ENCODE measurements at regions not wholly inside any gene's neighbourhood (a gene's known extent, or its start where the extent isn't known, plus 50 kb on each side); places are given as distances from the start of the nearest gene placed in this dataset.
"Not testable (repeated sequence)": the region's sequence is repeated elsewhere in the genome, so short reads cannot be mapped to it uniquely, and the experiment has no call there.

- no peak for DNase-seq
These were observed 253.6 kb upstream of the AVPR1A start for GRCh38 chr12:63404611-63405010.

GRCh38 chr12:63403256-63403655 is 252.3 kb upstream of the AVPR1A start:
- DNase-seq: no peak

GRCh38 chr12:63400718-63401117 is 249.7 kb upstream of the AVPR1A start:
- no peak for DNase-seq

GRCh38 chr12:63400318-63400717 is 249.3 kb upstream of the AVPR1A start:
- DNase-seq: no peak

GRCh38 chr12:63397807-63398206 is 246.8 kb upstream of the AVPR1A start:
- DNase-seq: no peak

- no peak for DNase-seq
These were observed 245.1 kb upstream of the AVPR1A start for GRCh38 chr12:63396135-63396534.

- no peak for DNase-seq
These were observed 244.0 kb upstream of the AVPR1A start for GRCh38 chr12:63394983-63395382.

GRCh38 chr12:63394349-63394748 is 243.3 kb upstream of the AVPR1A start:
- no peak for DNase-seq

- DNase-seq: no peak
These were observed 238.2 kb upstream of the AVPR1A start for GRCh38 chr12:63389211-63389610.

- no peak for DNase-seq
These were observed 236.8 kb upstream of the AVPR1A start for GRCh38 chr12:63387771-63388170.

GRCh38 chr12:63382930-63383329 is 231.9 kb upstream of the AVPR1A start:
- DNase-seq: no peak

- no peak for DNase-seq
These were observed 211.8 kb upstream of the AVPR1A start for GRCh38 chr12:63362791-63363190.

- no peak for DNase-seq
These were observed 211.2 kb upstream of the AVPR1A start for GRCh38 chr12:63362166-63362565.

- DNase-seq: no peak
These were observed 204.0 kb upstream of the AVPR1A start for GRCh38 chr12:63354969-63355368.

- DNase-seq: no peak
These were observed 202.6 kb upstream of the AVPR1A start for GRCh38 chr12:63353559-63353958.

- DNase-seq: no peak
These were observed 200.4 kb upstream of the AVPR1A start for GRCh38 chr12:63351370-63351769.

- no peak for DNase-seq
These were observed 197.6 kb upstream of the AVPR1A start for GRCh38 chr12:63348556-63348955.

GRCh38 chr12:63337158-63337557 is 186.2 kb upstream of the AVPR1A start:
- DNase-seq: not testable (repeated sequence)

- DNase-seq: no peak
These were observed 175.3 kb upstream of the AVPR1A start for GRCh38 chr12:63326260-63326659.

GRCh38 chr12:63325757-63326156 is 174.8 kb upstream of the AVPR1A start:
- DNase-seq: no peak

- DNase-seq: no peak
These were observed 172.9 kb upstream of the AVPR1A start for GRCh38 chr12:63323942-63324341.

- DNase-seq: no peak
These were observed 170.4 kb upstream of the AVPR1A start for GRCh38 chr12:63321373-63321772.

GRCh38 chr12:63319936-63320633 is 169.1 kb upstream of the AVPR1A start:
- no peak for DNase-seq

- no peak for DNase-seq
These were observed 168.4 kb upstream of the AVPR1A start for GRCh38 chr12:63319386-63319785.

- DNase-seq: no peak
These were observed 167.9 kb upstream of the AVPR1A start for GRCh38 chr12:63318933-63319332.

Measured in CD4-positive, alpha-beta T cell treated with Interleukin-1 beta for 1 hour (primary cell).